ENCODE measurements at regions not wholly inside any gene's neighbourhood (a gene's known extent, or its start where the extent isn't known, plus 50 kb on each side); places are given as distances from the start of the nearest gene placed in this dataset.

GRCh38 chr3:81936817-81937216, 175.4 kb upstream of the GBE1 start:
- TF ChIP-seq EP300 (IDR thresholded peaks at IDR 0.05) = no peak
- no peak for TF ChIP-seq JUN (IDR thresholded peaks at IDR 0.05)
